ENCODE measurements at regions not wholly inside any gene's neighbourhood (a gene's known extent, or its start where the extent isn't known, plus 50 kb on each side); places are given as distances from the start of the nearest gene placed in this dataset.
A peak's percentile ranks its signal among the peaks of the same experiment; 100 is the strongest.

DNA sequence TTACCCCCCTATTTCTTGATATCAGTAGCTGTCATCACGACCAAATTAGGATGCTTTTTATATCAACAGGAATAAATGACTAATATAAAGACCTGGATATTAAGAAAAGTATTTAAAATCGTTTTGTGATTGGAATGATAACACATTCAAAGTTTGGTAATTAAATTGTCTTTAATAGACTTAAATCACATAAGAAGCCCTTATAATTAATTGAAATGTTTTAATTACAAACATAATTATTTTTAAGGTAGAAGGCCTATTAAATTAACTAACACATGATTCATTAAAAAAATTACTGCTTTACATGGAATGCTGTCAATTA lies 412.4 kb downstream of the FUT8 start:
- H3K9me3 ChIP-seq = no peaks in the 10 kb centered on the region
- H3K27ac ChIP-seq = no peak overlapping the region
- no peak for TF ChIP-seq POLR2A (IDR thresholded peaks at IDR 0.05)
- TF ChIP-seq, protein P1, sequence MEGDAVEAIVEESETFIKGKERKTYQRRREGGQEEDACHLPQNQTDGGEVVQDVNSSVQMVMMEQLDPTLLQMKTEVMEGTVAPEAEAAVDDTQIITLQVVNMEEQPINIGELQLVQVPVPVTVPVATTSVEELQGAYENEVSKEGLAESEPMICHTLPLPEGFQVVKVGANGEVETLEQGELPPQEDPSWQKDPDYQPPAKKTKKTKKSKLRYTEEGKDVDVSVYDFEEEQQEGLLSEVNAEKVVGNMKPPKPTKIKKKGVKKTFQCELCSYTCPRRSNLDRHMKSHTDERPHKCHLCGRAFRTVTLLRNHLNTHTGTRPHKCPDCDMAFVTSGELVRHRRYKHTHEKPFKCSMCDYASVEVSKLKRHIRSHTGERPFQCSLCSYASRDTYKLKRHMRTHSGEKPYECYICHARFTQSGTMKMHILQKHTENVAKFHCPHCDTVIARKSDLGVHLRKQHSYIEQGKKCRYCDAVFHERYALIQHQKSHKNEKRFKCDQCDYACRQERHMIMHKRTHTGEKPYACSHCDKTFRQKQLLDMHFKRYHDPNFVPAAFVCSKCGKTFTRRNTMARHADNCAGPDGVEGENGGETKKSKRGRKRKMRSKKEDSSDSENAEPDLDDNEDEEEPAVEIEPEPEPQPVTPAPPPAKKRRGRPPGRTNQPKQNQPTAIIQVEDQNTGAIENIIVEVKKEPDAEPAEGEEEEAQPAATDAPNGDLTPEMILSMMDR (IDR thresholded peaks at IDR 0.05) = no peak
- no peaks in the 10 kb centered on the region for H3K36me3 ChIP-seq
- H3K4me3 ChIP-seq = no peak overlapping the region
- no peaks in the 10 kb centered on the region for H3K4me1 ChIP-seq
- DNase-seq = no peak
- H3K27me3 ChIP-seq = no peaks in the 10 kb centered on the region

- Histone ChIP-seq H3K4me3 (no peak overlapping the region), H3K4me1 (no peaks in the 10 kb centered on the region), H3K27ac (no peak overlapping the region), H3K27me3 (no peaks in the 10 kb centered on the region), H3K9me3 (no peaks in the 10 kb centered on the region), H3K36me3 (no peaks in the 10 kb centered on the region)
- no peak for TF ChIP-seq POLR2A (IDR thresholded peaks at IDR 0.05)
- TF ChIP-seq, protein P1 (IDR thresholded peaks at IDR 0.05) = no peak
- DNase-seq = no peak
Observed at GRCh38 chr14:65826946-65827345, 414.4 kb downstream of the FUT8 start.

- no peak for TF ChIP-seq POLR2A (IDR thresholded peaks at IDR 0.05)
- TF ChIP-seq, protein P1 (IDR thresholded peaks at IDR 0.05) = no peak
Observed at GRCh38 chr14:65827520-65827919, 415.0 kb downstream of the FUT8 start.

GRCh38 chr14:65828396-65828795 lies 415.9 kb downstream of the FUT8 start:
- H3K4me1 ChIP-seq = no peaks in the 10 kb centered on the region
- H3K36me3 ChIP-seq = no peaks in the 10 kb centered on the region
- TF ChIP-seq, protein P1 (IDR thresholded peaks at IDR 0.05) = no peak
- TF ChIP-seq POLR2A (IDR thresholded peaks at IDR 0.05) = no peak
- H3K4me3 ChIP-seq = no peak overlapping the region
- H3K27ac ChIP-seq = no peak overlapping the region
- H3K9me3 ChIP-seq = no peaks in the 10 kb centered on the region
- no peak for DNase-seq
- H3K27me3 ChIP-seq = no peaks in the 10 kb centered on the region

More at GRCh38 chr14:65827520-65827919, 415.0 kb downstream of the FUT8 start:
- no peaks in the 10 kb centered on the region for H3K9me3 ChIP-seq
- H3K27me3 ChIP-seq = no peaks in the 10 kb centered on the region
- H3K36me3 ChIP-seq = no peaks in the 10 kb centered on the region
- no peaks in the 10 kb centered on the region for H3K4me1 ChIP-seq
- H3K4me3 ChIP-seq = no peak overlapping the region
- DNase-seq = no peak
- H3K27ac ChIP-seq = no peak overlapping the region

DNA sequence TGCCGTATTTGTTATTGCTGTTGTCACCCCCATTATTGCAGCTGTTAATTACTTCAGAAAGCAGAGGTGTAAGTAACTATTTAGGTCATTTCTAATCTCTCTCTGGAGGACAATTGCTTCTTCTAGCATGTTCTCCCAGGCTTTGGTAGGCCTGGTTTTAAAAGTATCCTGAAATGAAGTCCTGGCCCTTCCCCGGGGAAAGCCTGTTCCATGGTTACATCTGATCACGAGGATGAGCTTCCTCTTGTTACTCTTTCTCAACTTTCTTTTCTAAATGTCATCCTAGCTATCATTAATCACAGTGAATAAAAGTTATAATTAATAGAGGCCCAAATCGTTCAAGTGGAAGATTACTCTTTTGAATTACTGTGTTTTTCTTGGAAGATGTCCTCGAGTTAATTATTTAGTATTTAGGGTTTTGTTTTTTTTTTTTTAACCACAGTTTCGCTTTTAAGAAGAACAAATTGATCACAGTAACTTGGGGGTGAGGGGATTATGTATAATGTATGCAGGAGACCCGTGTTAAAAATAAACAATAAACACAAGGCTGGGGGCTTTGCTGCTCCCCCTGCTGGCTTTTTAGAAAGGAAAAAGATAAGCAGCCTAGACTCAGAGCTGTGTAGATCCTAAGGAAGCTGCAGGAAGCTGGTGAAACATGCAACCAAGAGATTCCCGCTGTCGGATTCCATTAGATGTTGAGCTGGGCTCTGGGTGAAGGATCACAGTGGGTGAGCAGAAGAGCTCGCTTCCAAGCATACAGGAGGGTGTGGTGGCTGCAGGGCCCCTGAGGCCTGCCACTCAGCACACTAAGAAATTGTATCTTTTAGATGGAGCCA lies 420.1 kb downstream of the FUT8 start:
- TF ChIP-seq POLR2A (IDR thresholded peaks at IDR 0.05) = no peak
- TF ChIP-seq, protein P1 (IDR thresholded peaks at IDR 0.05) = peak in 1 of 6 experiments; percentile 14
- Histone ChIP-seq H3K27ac (no peak overlapping the region), H3K9me3 (no peaks in the 10 kb centered on the region), H3K36me3 (no peaks in the 10 kb centered on the region), H3K4me1 (no peaks in the 10 kb centered on the region), H3K4me3 (no peak overlapping the region), H3K27me3 (no peaks in the 10 kb centered on the region)
- DNase-seq = no peak

Measured in Peyer's patch (tissue), 4 donors.